HFF-Myc (cell line): ENCODE measurements at regions not wholly inside any gene's neighbourhood (a gene's known extent, or its start where the extent isn't known, plus 50 kb on each side); places are given as distances from the start of the nearest gene placed in this dataset.

Source experiments
- DNase-seq: peaks from one replicate; pipeline ENCODE4 v3.0.0-alpha.2; 2011; ENCODE audit warnings: low read depth; ENCODE audit errors: extremely low read depth
- H3K4me3 ChIP-seq: replicated peaks from 2 replicates; pipeline ENCODE4 v1.5.1; 2011; ENCODE audit warnings: low read depth, mild to moderate bottlenecking, control low read depth, low read length
- TF ChIP-seq, protein P1 (sequence below): IDR thresholded peaks from 2 replicates; pipeline ENCODE4 v1.5.1; 2012; ENCODE audit warnings: mild to moderate bottlenecking, low read depth, low read length, control low read depth; ENCODE audit errors: missing control alignments

DNA sequence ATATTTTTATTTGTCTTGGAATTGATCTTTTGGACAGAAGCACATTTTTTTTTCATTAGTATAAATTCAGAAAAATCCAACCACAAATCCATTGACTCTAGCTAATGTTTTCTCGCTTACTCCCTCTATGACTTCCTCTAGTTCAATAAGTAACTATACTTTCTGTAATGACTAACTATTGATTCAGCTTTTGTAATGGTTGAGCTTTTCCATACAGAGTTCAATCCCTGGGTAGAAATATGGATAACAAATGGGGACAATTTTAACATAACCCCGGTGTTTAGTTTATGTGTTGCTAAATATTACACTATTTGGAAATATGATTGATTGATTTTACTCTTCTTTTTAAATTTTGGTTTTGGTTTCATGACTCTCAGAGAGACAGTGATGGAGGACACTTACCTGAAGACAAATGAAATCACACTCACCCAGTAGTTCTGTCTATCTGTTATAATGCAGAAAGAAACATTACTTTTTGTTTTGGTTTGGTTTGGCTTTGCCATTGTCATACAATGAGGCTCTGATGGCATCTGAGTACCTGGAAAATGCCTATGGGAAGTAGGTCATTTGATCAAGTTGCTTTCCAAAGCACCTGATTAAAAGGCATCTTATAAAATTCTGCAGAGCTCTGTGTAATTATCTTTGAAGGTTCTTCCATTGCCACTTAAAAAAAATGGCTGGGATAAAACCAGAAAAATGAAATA is 309.7 kb upstream of the MPDZ start:
- TF ChIP-seq, protein P1, sequence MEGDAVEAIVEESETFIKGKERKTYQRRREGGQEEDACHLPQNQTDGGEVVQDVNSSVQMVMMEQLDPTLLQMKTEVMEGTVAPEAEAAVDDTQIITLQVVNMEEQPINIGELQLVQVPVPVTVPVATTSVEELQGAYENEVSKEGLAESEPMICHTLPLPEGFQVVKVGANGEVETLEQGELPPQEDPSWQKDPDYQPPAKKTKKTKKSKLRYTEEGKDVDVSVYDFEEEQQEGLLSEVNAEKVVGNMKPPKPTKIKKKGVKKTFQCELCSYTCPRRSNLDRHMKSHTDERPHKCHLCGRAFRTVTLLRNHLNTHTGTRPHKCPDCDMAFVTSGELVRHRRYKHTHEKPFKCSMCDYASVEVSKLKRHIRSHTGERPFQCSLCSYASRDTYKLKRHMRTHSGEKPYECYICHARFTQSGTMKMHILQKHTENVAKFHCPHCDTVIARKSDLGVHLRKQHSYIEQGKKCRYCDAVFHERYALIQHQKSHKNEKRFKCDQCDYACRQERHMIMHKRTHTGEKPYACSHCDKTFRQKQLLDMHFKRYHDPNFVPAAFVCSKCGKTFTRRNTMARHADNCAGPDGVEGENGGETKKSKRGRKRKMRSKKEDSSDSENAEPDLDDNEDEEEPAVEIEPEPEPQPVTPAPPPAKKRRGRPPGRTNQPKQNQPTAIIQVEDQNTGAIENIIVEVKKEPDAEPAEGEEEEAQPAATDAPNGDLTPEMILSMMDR, result no peak
- no peak for DNase-seq
- H3K4me3 ChIP-seq, result no peak overlapping the region

DNA sequence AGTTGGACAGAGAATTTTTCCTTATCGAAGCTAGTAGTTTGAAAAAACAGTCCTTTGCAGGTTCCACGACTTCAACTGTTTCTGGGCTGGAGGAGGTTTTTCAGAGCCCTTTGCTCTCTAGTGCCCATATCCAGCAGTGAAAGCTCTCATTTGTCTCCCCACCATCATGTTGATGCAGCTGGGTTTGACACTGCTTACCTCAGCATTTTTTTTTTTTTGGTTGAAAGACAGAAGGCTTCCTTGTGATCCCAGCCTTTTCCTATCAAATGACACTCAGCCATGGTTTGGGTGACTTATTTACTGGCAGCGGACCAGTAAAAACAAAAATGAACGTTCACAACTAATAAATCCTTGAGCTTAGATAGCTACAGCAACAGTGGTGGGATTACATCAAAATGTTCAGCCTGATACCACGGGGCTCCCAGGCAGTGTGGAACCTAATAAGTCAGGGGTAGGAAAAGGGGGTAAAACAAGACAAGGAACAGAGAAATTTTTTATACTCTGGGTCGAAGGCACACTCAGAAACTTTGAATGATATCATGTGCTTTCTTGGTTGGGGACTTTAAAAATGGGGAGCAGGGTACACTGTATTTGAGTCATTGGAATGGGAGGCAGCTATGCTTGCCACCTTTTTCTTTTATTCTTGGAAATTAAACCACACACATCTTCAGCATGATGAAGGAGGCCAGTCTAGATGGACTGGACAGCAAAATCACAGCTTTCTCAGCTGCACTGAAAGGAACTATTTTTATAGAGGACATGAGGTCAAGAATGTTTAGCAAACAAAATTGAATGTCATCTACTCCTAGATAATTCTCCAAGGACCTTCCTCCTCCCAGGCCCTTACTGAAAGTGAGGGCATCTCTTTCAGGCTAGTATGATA is 308.9 kb upstream of the MPDZ start:
- TF ChIP-seq, protein P1, result no peak
- DNase-seq, result no peak
- no peak overlapping the region for H3K4me3 ChIP-seq

DNA sequence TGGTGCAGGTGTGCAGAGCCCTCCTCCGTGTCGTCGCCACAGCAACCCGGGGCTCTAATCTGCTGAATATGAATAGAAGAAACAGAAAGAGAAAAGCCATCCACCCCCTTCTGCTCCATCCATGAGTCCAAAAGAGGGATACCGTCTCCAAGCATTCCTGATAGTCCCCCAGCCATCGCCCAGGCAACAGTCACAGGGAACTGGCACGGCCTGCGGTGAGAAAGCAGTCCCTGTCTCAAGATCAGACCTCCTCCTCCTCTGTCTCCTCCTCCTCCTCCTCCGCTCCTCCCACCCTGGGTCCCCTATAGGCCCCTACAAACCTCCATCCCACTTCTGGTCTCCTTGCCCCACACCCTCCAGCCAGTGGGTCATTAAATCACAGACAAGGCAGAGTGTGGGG is 308.1 kb upstream of the MPDZ start:
- TF ChIP-seq, protein P1, result no peak
- no peak for DNase-seq
- H3K4me3 ChIP-seq, result no peak overlapping the region

DNA sequence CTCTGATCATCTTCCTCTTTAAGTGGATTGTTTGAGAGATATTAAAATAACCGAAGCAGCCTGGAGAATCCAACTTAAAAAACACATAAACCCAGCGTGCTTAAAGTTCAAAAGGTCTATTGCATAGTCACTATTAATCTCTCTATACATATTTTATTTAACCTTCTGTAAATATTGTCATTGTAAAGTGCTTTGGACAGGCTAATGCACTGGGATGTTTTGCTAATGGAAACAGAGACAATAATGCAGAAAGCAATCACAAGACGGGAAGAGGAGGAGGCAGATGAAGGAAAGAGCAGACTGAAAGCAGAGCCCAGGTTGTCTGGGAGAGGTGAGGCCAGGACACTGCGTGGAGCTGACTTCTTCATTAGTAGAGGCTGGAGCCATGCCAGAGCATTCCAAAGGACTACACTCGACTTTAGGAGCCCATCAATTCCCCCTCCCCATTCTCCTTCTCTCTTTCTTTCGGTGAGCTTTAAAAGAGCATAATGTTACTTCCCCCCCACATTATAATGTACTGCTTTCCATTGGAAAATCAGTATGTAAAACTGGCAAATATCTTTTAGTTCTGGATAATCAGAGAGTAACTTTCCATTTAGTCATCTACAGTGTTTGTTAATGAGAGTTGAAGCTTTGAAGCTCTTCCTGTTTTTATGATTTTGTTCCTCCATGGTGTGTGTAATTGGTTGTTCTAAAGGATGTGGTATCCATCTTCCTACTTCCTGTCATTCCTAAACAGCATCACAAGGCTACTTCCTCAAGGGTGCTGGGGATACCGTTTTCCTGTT is 307.3 kb upstream of the MPDZ start:
- DNase-seq, result no peak
- TF ChIP-seq, protein P1, result no peak
- no peak overlapping the region for H3K4me3 ChIP-seq

DNA sequence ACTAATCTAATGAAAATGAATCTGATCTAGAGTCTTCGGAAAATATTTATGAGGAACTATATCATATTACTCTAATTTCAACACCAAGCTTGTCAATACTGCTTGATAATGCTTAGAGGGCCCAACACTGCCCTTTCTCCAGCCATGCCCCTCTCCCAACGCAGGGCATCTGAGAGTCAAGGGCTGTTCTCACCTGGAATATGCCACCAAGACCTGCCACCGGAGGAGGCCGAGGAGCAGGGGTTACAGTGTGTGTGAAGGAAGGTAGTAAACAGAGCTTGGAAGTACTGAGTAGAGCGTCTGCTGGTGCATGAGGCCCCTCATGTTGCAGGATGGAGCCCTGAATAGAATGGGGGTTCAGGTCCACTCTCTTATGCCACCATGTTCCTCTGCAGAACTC is 301.3 kb upstream of the MPDZ start:
- H3K4me3 ChIP-seq, result no peak overlapping the region
- DNase-seq, result no peak
- TF ChIP-seq, protein P1, result no peak

DNA sequence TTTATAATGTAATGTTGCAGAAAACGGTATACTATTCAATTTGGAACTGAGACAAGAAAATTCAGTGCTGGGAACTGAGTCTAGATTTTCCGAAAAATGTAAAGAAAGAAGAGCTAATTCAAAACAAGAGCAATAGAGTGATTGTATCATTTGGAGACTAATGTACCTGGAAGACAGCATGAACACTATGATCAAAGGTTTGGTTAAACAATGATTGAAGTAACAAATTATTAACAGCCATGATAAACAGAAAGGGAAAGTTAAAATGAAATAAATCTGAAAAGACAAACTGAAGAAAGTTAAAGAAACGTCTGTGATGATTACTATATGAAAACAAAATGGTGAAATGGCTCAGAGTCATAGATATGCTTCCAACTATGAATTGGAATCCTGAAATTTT is 300.6 kb upstream of the MPDZ start:
- DNase-seq, result no peak
- H3K4me3 ChIP-seq, result no peak overlapping the region
- TF ChIP-seq, protein P1, result no peak
